ENCODE measurements at regions not wholly inside any gene's neighbourhood (a gene's known extent, or its start where the extent isn't known, plus 50 kb on each side); places are given as distances from the start of the nearest gene placed in this dataset.

DNA sequence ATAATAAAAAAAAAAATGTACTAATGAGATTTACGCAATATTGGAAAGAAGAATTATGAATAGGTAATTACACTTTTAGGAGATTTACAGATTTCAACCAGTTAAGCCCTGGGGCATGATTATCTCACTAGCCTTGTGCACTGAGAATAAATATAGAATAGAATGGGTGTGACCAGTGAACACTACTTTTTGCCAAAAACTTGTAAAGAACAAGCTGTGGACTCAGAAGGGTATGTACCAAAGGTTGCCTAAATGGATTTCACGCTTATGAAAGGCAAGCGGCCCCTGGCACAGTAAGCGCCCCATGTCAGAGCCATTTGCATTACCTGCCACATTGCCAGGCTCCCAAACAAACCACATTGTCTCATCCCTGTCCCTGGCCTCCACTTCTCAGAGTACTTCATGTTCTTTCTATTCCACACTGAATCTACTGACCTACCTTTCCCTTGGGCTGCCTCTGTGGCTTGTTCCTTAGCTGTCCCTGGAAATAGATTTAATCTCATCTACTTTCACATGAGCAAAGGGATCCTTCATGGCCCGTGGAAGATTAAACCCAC, 170.6 kb upstream of the DIO2 start:
- DNase-seq (ENCODE audit: low read depth in 4 of 4, low spot score in 2 of 4) = no peak

GRCh38 chr14:80379035-80379434, 167.7 kb upstream of the DIO2 start:
- no peak for DNase-seq (ENCODE audit: low read depth in 4 of 4, low spot score in 2 of 4)

DNA sequence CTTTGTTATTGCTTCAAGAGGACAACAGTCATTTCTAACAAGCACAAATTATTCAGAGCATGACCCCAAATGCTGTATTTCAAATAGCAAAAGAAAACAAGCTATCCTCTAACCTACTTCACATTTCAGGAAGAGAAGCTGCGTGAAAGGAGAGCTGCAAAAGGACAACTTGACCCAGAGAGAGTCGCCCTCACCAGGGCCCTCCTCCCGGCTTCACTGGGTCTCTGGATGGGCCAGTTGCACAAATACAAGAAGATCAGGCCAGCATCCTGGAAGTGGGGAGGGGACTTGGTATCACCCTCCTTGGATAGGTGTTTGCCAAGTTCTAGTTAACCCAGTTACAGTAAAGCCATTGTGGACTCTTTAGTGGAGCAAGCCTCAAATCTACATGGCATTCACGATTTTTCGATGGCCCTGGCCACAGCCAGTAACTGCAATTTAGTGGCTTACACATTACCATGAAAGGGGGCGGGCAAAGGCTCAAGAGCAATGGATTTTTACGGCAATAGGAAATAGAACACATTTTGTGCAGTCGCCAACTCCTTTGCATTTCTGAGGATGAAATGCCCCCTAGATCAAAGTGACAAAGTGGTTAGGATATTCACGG, 166.9 kb upstream of the DIO2 start:
- DNase-seq (ENCODE audit: low read depth in 4 of 4, low spot score in 2 of 4) = no peak

- no peak for DNase-seq (ENCODE audit: low read depth in 4 of 4, low spot score in 2 of 4)
Measured at GRCh38 chr14:80364816-80365215, 153.5 kb upstream of the DIO2 start.

DNA sequence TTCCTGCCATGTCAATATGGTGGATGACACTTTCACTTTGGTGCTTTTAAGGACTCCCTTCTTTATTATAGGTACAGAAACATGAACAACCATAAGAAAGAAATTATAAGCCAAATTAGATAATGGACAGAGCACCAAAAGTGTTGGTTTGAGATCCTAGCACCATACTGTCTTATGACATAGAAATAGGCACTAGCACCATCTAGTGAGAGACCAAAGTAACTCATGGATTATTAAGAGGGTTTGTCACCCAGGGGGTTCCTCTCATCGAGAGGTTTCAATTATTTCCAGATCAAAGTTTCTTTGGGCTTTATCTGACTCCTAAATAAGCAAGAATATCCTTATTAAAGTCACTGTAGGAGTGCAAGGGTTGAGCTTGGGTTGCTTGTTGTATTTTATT, 153.0 kb upstream of the DIO2 start:
- no peak for DNase-seq (ENCODE audit: low read depth in 4 of 4, low spot score in 2 of 4)

- DNase-seq (ENCODE audit: low read depth in 4 of 4, low spot score in 2 of 4) = no peak
Measured at GRCh38 chr14:80358112-80358511, 146.8 kb upstream of the DIO2 start.

DNA sequence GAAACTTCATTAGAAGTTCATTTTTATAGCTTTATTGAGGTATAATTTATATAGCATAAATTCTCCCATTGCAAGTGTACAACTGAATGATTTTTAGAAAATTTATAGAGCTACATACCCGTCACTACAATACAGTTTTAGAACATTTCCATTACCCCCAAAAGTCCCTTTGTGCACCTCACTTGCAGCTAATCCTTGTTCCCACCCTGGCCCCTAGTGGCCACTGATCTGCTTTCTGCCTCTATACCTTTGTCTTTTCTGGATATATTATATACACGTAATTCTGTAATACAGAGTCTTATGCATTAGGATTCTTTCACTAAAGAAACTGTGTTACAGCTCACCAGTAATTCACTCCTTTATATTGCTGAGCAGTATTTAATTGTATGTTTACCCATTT, 145.1 kb upstream of the DIO2 start:
- DNase-seq (ENCODE audit: low read depth in 4 of 4, low spot score in 2 of 4) = no peak

GRCh38 chr14:80354860-80355581, 143.7 kb upstream of the DIO2 start:
- DNase-seq (ENCODE audit: low read depth in 4 of 4, low spot score in 2 of 4) = no peak

GRCh38 chr14:80352471-80352870, 141.2 kb upstream of the DIO2 start:
- no peak for DNase-seq (ENCODE audit: low read depth in 4 of 4, low spot score in 2 of 4)

GRCh38 chr14:80350707-80351106, 139.4 kb upstream of the DIO2 start:
- DNase-seq (ENCODE audit: low read depth in 4 of 4, low spot score in 2 of 4) = no peak

DNA sequence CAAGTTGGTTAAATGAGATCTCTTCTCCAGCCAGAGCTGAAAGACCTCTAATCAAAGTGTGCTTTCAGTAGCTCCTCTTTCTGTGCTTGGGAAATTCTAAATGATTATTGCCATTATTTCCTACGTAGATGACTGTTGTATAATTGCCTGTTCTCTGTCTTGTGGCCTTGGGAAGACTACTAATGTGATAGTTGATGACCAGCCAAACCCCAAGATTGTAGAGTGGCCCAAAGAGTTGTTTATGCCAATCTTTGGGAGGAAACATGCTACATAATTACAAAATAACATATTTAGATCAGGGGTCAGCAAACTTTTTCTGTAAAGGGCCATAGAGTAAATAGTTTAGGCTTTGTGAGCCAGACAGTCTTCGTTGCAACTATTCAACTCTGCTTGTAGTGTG, 135.1 kb upstream of the DIO2 start:
- DNase-seq (ENCODE audit: low read depth in 4 of 4, low spot score in 2 of 4) = no peak

GRCh38 chr14:80344208-80344607, 132.9 kb upstream of the DIO2 start:
- no peak for DNase-seq (ENCODE audit: low read depth in 4 of 4, low spot score in 2 of 4)

DNA sequence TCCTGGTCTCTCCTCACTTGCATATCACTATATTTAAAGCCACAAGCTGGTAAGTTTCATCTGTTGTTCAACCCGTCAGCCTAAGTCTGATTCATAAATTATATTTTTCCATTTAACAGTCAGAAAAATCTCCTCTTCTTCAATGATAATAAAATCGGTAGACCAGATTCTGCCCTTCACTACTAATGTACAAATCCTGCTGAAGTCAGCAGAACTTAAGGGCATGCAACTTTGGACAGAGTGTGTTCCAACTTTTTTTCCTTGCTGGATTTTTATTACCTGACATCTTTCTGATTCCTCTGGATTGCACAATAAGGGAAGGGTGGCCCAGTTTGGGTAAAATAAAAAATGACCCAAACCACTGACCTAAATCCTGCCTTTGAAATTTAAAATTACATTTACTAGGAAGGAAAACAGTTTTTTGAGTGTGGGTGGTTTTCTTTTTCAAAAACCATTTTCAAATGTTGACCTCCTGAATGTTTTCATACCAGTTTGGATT, 125.4 kb upstream of the DIO2 start:
- DNase-seq (ENCODE audit: low read depth in 4 of 4, low spot score in 2 of 4) = no peak

DNA sequence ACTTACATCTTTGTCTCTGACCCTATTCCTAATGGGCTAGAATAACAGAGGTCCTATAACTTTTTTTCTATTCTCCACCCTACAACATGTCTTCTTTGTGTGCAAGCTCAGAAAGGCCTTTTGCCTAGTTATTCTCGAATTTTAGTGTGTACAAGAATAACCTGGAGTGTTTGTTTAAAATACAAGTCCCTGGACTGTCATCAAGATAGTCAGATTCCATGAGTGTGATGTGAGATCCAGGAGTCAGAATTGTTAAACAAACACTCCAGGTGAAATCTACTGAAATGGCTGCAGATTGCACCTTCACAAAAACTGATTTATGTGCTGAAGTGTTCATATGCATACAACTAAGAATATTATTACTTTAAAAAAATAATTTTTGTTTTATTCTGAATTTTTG, 114.4 kb upstream of the DIO2 start:
- DNase-seq (ENCODE audit: low read depth in 4 of 4, low spot score in 2 of 4) = no peak

DNA sequence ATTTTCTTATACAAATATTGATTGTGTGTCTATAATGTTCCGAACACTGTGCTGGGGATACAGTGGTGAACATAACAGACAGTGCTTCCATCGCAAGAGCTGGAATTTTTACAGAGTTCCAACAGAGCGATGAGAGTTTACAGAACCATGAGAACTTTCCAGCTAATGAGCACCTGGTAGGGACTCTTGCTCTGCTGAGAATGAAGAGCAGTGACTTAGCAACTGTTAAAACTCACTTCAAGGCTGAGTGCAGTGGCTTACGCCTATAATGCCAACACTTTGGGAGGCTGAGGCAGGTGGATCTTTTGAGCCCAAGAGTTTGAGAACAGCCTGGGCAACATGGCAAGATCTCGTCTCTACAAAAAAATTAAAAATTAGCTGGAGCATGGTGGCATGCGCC, 113.8 kb upstream of the DIO2 start:
- no peak for DNase-seq (ENCODE audit: low read depth in 4 of 4, low spot score in 2 of 4)

DNA sequence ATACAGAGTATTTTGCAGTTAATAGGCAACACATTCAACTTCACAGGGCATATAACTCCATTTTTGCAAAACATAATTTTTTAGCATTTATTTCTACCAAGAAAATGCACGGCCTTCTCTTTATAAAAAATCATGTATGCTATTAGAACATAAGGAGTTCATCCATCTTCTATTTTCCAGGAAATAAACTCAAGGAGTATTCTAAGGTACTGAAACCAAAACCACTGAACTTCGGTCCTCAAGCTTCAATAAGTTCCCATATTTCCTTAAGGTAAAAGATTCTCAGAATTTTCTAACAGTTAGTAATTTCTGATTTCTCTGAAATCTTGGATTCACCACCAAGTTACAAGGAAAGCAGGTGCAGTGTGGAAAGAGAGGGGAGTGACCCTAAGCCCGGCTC, 113.3 kb upstream of the DIO2 start:
- DNase-seq (ENCODE audit: low read depth in 4 of 4, low spot score in 2 of 4) = no peak

- DNase-seq (ENCODE audit: low read depth in 4 of 4, low spot score in 2 of 4) = no peak
Measured at GRCh38 chr14:80323038-80323665, 111.8 kb upstream of the DIO2 start.

- peak in 1 of 4 donors; percentile 3 for DNase-seq (ENCODE audit: low read depth in 4 of 4, low spot score in 2 of 4)
Measured at GRCh38 chr14:80316441-80316840, 105.1 kb upstream of the DIO2 start.

- DNase-seq (ENCODE audit: low read depth in 4 of 4, low spot score in 2 of 4) = no peak
Measured at GRCh38 chr14:80315681-80316080, 104.4 kb upstream of the DIO2 start.

GRCh38 chr14:80313806-80314205, 102.5 kb upstream of the DIO2 start:
- DNase-seq (ENCODE audit: low read depth in 4 of 4, low spot score in 2 of 4) = no peak

DNA sequence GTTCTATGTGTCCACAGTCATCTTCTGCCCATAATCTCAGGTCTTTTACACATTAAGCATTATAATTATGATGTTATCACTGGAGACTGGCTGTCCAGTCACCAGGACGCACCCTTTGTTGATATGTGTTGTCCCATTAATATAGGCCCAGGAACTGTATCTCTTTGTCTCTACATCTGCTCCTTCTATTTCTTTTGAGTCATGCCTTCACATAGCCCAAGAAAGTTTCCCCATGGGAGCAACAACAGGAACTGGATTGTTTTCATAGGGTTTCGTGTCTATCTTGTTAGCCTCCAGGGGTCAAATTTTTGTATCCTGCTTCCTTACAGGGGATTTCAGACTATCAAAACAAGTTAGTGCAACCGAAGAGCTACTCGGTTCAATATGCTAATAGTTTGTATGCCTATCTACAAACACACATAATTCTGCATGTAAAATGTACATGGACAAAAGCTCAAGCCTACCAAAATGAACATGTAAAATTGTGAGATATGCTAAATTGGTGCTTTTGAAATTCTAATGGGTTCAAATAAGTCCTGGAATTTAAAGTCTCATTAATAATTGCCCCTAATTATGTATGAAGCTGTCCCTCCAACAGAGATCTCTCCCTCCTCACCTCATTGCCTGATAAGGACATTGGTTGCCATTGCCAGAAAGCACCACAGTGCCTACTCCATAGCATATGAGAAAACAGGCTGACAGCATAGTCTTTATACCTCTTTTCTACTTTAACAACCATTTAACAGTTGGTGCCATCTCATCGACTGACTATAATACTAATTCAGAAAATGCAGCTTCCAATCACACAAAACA, 99.8 kb upstream of the DIO2 start:
- no peak for DNase-seq (ENCODE audit: low read depth in 4 of 4, low spot score in 2 of 4)
